ENCODE measurements at regions not wholly inside any gene's neighbourhood (a gene's known extent, or its start where the extent isn't known, plus 50 kb on each side); places are given as distances from the start of the nearest gene placed in this dataset.

DNA sequence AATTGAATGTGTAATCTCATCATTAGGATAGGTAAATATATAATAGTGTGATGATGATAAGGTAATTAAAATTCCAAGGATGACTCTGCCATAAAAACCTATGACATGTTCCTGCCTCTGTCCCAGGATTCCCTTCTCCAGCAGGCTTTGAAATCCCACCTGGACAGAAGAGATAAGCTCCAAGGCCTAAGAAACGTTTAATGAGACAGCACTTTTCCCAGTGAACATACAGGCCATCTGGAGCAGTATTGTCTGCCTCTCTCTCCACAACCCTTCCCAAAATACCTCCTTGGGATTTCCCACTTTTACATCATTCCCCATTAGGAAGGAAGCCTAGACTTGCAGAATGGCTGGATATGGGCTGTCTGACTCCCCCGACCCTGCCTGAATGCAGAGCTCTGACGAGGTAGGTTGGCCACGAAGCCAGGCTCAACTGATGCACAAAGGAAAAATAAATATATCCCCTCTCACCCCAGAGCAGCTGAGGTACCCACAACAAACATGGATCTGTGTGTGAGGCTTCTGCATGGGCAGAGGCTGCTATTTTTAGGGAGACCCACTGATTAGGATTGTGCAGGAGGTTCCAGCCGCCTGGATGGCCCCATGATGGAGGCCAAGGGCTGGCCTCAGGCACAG, 71.0 kb downstream of the TMPRSS5 start:
- no peak for DNase-seq

DNA sequence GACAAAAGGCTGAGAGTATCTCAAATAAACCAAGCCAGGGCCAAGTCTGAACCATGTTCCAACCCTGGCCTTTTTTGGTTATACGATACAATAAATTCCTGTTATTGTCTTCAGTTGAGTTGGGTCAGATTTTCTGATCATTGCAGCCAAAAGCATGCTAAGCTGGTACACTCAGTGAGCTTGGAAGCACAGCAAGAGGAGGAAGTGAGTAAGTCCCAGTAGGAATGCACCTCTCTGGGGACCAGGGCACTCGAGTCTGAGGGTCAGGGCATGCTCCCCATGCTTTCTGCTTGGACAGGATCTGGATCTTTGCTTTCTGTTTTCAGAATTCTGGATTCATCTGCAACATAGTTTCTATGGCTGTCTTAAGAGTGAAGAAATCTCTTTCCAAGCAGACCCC, 73.1 kb downstream of the TMPRSS5 start:
- peak; percentile 2 for DNase-seq

- no peak for DNase-seq
Measured at GRCh38 chr11:113629562-113629961, 76.5 kb downstream of the TMPRSS5 start.

GRCh38 chr11:113628912-113629311, 77.2 kb downstream of the TMPRSS5 start:
- no peak for DNase-seq

DNA sequence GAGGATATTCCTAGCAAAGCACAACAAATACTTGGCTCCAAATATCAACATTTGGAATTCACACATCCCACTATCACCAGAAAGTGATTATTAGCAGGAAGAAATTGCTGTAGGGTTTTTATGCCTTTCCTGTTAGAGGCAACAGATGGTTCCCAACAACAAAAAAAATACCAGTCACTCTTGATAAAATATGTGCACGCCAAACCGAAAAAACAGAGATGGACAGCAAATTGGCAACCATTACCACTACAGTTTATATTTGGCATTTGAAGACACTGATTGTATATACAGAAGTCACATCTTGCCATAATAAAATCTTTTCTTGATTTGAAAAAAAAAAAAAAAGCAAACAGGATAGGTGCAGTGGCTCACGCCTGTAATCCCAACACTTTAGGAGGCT, 78.2 kb downstream of the TMPRSS5 start:
- DNase-seq, result no peak

GRCh38 chr11:113627297-113627696, 78.8 kb downstream of the TMPRSS5 start:
- DNase-seq, result no peak

DNA sequence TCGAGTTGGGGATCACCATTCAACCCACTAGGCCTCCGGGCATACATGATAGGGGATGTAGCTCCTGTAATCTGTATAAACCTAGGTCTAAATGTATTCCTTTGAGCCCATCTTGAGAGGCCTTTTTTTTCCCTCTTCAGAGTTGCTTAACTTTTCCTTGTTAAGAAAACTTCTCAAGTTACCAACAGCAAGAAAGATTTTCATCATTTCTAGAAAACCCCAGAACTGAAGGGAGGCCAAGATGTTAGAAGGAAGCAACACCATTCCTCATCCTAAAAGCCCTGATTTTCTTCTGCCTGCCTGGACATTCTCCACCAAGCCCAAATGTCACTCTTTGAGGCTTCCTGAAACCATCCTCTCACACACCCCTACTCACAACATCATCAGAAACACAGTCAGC, 79.4 kb downstream of the TMPRSS5 start:
- DNase-seq, result no peak

DNA sequence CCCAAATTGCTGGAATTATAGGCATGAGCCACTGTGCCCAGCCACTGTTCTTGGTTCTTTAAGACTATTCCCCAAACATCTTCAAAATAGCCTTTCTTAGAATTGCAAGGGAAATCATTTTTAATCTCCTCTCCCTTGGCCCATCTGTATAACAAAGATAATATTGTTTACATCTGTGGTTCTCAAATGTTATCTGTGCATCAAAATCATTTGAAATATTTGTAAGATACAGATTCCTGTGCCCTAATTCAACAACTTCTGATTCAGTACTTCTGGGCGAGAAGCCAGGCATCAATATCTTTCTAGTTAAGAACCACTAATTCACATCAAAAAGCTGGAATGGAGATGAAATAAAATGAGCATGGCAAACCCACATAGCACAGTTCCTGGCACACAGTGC, 83.0 kb downstream of the TMPRSS5 start:
- DNase-seq, result no peak

- peak; percentile 30 for DNase-seq
Measured at GRCh38 chr11:113618360-113618759, 87.7 kb downstream of the TMPRSS5 start.

GRCh38 chr11:113615773-113616172, 90.3 kb downstream of the TMPRSS5 start:
- no peak for DNase-seq

DNA sequence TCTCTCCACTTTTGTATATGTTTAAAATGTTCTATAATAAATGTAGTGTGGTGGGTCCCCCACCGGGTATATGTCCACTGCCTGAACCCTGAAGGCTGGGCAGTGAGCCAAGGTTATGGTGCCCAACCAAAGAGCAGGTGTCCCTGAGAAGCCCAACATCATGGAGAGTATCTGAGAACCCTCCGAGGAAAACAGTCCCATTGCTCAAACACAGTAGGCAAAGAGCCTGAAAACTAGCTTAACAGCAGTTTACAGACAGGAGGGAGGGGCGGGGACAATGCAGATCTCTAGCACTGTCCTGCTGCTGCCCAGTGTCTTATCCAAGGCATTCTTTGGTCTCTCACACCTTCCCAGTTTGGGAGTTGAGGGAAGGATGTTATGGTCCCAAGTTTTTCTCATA, 91.0 kb downstream of the TMPRSS5 start:
- DNase-seq, result no peak

DNA sequence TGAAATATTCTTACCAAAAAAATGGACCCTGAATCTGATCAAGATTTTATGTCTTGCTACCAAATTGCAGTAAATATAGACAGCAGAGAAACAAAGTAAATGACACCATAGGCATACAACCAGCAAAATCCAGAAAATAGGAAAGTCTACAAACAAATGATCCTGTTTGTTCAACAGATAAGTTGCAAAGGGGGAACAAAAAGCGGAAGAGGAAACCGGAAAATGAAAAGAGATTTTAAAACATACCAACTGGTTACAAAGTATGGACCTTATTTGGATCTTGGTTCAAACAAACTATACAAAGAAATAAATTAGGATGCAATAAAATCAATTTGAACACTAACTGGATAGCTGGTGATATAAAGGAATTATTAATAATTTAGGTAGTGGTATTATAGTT, 92.0 kb downstream of the TMPRSS5 start:
- no peak for DNase-seq

DNA sequence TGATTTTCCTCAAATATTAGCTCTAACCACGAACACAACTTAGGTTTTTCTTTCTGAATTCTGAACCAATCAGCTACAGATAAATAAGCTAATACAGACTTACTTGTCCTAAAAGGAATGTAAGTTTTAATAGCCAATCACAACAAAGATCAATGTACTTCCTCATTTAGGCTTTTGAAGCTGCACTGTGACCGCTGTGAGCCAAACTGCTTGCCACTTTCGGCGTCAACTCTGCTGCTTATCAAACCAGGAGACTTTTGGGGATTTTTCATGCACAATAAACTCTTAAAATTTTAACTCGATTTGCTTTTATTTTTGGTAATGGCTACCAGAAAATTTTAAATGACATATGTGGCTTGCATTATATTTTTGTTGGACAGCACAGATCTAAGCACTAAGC, 92.5 kb downstream of the TMPRSS5 start:
- no peak for DNase-seq

- DNase-seq, result no peak
Measured at GRCh38 chr11:113604186-113604585, 101.9 kb downstream of the TMPRSS5 start.

- no peak for DNase-seq
Measured at GRCh38 chr11:113603277-113604059, 102.6 kb downstream of the TMPRSS5 start.

GRCh38 chr11:113602483-113602882, 103.6 kb downstream of the TMPRSS5 start:
- no peak for DNase-seq

GRCh38 chr11:113596658-113597057, 109.5 kb downstream of the TMPRSS5 start:
- DNase-seq, result no peak

GRCh38 chr11:113595810-113596594, 110.1 kb downstream of the TMPRSS5 start:
- DNase-seq, result no peak

DNA sequence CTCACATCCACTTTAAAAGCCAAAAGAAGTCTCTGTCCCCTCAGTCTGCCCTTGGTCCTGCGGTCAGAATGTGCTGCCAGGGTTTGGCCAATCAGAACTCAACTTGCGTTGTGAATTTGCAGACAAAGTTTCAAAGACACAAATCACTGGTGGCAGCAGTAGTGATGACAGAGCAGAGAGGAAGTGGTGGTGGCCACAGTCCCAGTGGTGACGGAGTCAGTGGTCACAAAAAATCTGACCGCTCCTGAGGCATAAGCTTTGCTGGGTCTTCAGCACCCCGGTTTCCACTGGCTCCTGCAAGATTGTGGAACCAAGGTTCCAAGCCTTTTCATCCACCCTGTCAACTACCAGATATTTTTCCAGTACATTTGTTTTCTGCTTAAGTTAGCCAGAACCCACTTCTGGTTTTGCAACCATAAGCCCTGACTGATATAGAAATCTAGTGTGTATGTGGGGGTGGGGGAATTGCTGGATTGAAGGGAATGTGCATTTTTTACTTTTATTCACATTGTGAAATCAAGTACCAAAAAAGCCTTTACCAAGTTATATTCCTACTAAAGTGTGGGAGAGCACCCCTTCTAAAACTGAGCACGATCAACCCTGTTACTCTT, 112.3 kb downstream of the TMPRSS5 start:
- no peak for DNase-seq

DNA sequence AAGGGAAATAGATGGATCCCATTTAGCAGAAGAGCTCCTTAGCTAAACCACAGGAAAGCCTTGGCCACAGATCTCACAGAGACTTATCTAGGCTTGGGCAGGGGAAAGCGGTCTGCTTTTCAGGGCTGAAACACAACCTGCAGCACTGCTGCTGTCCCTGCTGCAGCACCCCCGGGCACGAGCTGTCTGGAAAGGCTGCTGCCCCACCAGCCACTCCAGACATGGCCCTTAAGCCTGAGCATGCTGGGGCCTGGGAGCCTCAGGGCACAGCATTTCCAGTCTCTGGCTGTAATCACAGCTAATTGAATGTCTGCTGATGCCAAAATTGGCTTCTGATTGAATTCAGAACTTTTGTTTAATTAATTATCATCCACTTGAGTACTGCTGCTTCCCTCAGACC, 115.0 kb downstream of the TMPRSS5 start:
- DNase-seq, result no peak

GRCh38 chr11:113587308-113587739, 112.1 kb upstream of the DRD2 start:
- DNase-seq, result no peak

DNA sequence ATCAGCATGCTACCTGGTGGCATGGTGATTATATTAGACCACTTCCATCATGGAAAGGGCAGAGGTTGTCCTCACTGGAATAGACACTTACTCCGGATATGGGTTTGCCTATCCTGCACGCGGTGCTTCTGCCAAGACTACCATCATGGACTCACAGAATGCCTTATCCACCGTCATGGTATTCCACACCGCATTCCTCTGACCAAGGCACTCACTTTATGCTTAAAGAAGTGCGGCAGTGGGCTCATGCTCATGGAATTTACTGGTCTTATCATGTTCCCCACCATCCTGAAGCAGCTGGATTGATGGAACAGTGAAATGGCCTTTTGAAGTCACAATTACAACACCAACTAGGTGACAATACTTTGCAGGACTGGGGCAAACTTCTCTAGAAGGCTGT, 109.2 kb upstream of the DRD2 start:
- DNase-seq, result no peak

DNA sequence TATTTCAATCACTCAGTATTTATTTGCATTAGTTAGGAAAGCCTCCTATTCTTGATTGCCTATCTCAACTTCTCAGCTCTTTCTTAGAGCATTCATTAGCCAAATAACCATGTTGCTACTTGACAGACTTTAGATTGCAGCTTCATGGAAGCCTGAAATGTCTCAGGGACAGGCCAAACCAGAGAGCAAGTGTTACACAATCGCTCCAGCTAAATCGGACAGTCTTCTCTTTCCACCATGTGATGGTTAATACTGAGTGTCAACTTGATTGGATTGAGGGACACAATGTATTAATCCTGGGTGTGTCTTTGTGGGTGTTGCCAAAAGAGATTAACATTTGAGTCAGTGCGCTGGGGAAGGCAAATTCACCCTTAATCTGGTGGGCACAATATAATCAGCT, 106.5 kb upstream of the DRD2 start:
- no peak for DNase-seq
